A549 (cell line): ENCODE measurements at regions not wholly inside any gene's neighbourhood (a gene's known extent, or its start where the extent isn't known, plus 50 kb on each side); places are given as distances from the start of the nearest gene placed in this dataset.

Source experiments
- ATAC-seq, 2 experiments: fragments of 200-7000 bp in 1 of 2; fragments of >200 bp in 1 of 2; cut with Nextera tagmentation in 1 of 2; cut with Tn5 transposase in 1 of 2; 3 replicates each; pipeline versions ENCODE4 v1.8.0 to v1.9.1; 2018 to 2020; ENCODE audit warnings: mild to moderate bottlenecking in 1 of 2, moderate library complexity in 1 of 2
- CTCF ChIA-PET: fragments of 300-600 bp; sonication (Branson Sonifier 250); formaldehyde crosslinking; extraction: SDS; loops from one replicate; lab custom pipeline; 2021; ENCODE audit warnings: antibody characterized with exemption, inconsistent platforms; lab: Yijun Ruan, JAX
- POLR2A ChIA-PET: fragments of 350-600 bp; formaldehyde crosslinking; extraction: SDS; loops from one replicate; lab custom pipeline; 2021; ENCODE audit warnings: antibody characterized with exemption, inconsistent platforms; lab: Yijun Ruan, JAX
- DNase-seq, 2 experiments: peaks; one replicate each; pipeline versions ENCODE4 v3.0.0 to v3.0.0-alpha.2; 2011 to 2016; ENCODE audit warnings: low read depth in 1 of 2, low spot score in 1 of 2
- FAIRE-seq: peaks from 2 replicates; lab custom pipeline; 2011; peaks lifted over from hg19 to GRCh38; lab: Jason Lieb, UNC
- H3K27ac ChIP-seq, 2 experiments: fragments of >200 bp; sonication (Bioruptor Twin); formaldehyde crosslinking; 3 replicates each; pipeline ENCODE4 v1.5.1; 2016 to 2017
- H3K4me1 ChIP-seq: fragments of >200 bp; sonication (Bioruptor Twin); formaldehyde crosslinking; 3 replicates; pipeline ENCODE4 v1.6.1; 2016
- H3K4me2 ChIP-seq: fragments of >200 bp; sonication (Bioruptor Twin); formaldehyde crosslinking; 3 replicates; pipeline ENCODE4 v1.6.1; 2016
- H3K4me3 ChIP-seq: fragments of >200 bp; sonication (Bioruptor Twin); formaldehyde crosslinking; 3 replicates; pipeline ENCODE4 v1.5.1; 2016
- H3K9me3 ChIP-seq: fragments of >200 bp; sonication (Bioruptor Twin); formaldehyde crosslinking; 3 replicates; pipeline ENCODE4 v1.6.1; 2016
- BHLHE40 ChIP-seq: IDR thresholded peaks from 2 replicates; pipeline ENCODE4 v1.6.1; 2012; ENCODE audit warnings: low read depth, low read length, inconsistent platforms
- CHD2 ChIP-seq: fragments of 150-350 bp; IDR thresholded peaks from 2 replicates; pipeline ENCODE4 v1.6.1; 2014; ENCODE audit warnings: low read length; ENCODE audit not compliant: partially characterized antibody
- FOSL2 ChIP-seq, 2 experiments: fragments of 450-650 bp in 1 of 2; fragments of >200 bp in 1 of 2; sonication (Bioruptor Twin) in 1 of 2; formaldehyde crosslinking; IDR thresholded peaks; 2 replicates each; pipeline versions ENCODE4 v1.5.0 to v1.6.1; 2016 to 2020; ENCODE audit warnings: mild to moderate bottlenecking in 1 of 2, moderate library complexity in 1 of 2
- FOXS1 ChIP-seq: fragments of 250-450 bp; sonication (Bioruptor Pico); IDR thresholded peaks from 2 replicates; pipeline ENCODE4 v1.5.0; 2020; ENCODE audit warnings: mild to moderate bottlenecking, moderate library complexity
- HDAC2 ChIP-seq: fragments of 200-600 bp; sonication (generic); IDR thresholded peaks from 2 replicates; pipeline ENCODE4 v1.6.1; 2016
- HOXA7 ChIP-seq: fragments of 250-450 bp; sonication (Bioruptor Pico); IDR thresholded peaks from 2 replicates; pipeline ENCODE4 v1.5.0; 2020; ENCODE audit warnings: mild to moderate bottlenecking, moderate library complexity
- HOXB5 ChIP-seq: fragments of 250-450 bp; sonication (Bioruptor Pico); IDR thresholded peaks from 2 replicates; pipeline ENCODE4 v1.5.0; 2020; ENCODE audit warnings: mild to moderate bottlenecking, moderate library complexity
- JUN ChIP-seq, 2 experiments: fragments of >200 bp; sonication (Bioruptor Twin); formaldehyde crosslinking; IDR thresholded peaks; 2 replicates in 1 of 2; 3 replicates in 1 of 2; pipeline ENCODE4 v1.6.1; 2016 to 2017
- JUNB ChIP-seq: fragments of >200 bp; sonication (Bioruptor Twin); formaldehyde crosslinking; IDR thresholded peaks from 2 replicates; pipeline ENCODE4 v1.6.1; 2016
- MAFK ChIP-seq: fragments of 450-650 bp; IDR thresholded peaks from 2 replicates; pipeline ENCODE4 v1.6.1; 2014; ENCODE audit not compliant: partially characterized antibody
- NFE2L2 ChIP-seq: fragments of 150-350 bp; conservative IDR thresholded peaks from 2 replicates; pipeline ENCODE4 v1.6.1; 2014; ENCODE audit warnings: low read length
- PHF8 ChIP-seq: fragments of 200-600 bp; sonication (generic); IDR thresholded peaks from 2 replicates; pipeline ENCODE4 v1.6.1; 2016; ENCODE audit warnings: low read depth, mild to moderate bottlenecking, antibody characterized with exemption, moderate library complexity, borderline replicate concordance
- POLR2A ChIP-seq: IDR thresholded peaks from 2 replicates; pipeline ENCODE4 v1.6.1; 2012; ENCODE audit warnings: mild to moderate bottlenecking, low read length
- RAD21 ChIP-seq, 2 experiments: fragments of >200 bp in 1 of 2; sonication (Bioruptor Twin) in 1 of 2; formaldehyde crosslinking in 1 of 2; IDR thresholded peaks in 1 of 2; conservative IDR thresholded peaks in 1 of 2; 2 replicates in 1 of 2; 3 replicates in 1 of 2; pipeline ENCODE4 v1.6.1; 2012 to 2018; ENCODE audit warnings: inconsistent platforms in 1 of 2
- RCOR1 ChIP-seq: fragments of 150-350 bp; IDR thresholded peaks from 2 replicates; pipeline ENCODE4 v1.6.1; 2014; ENCODE audit warnings: antibody characterized with exemption, low read length, low read depth
- RNF2 ChIP-seq: fragments of 200-600 bp; sonication (generic); IDR thresholded peaks from 2 replicates; pipeline ENCODE4 v1.6.1; 2016; ENCODE audit warnings: low read depth, mild to moderate bottlenecking, antibody characterized with exemption, moderate library complexity, borderline replicate concordance
- SMC3 ChIP-seq: fragments of >200 bp; sonication (Bioruptor Twin); formaldehyde crosslinking; IDR thresholded peaks from 3 replicates; pipeline ENCODE4 v1.6.1; 2018; ENCODE audit warnings: inconsistent platforms
- SREBF2 ChIP-seq: fragments of 450-650 bp; IDR thresholded peaks from 2 replicates; pipeline ENCODE4 v1.6.1; 2014; ENCODE audit warnings: mild to moderate bottlenecking, moderate library complexity
- TFCP2L1 ChIP-seq: fragments of 250-450 bp; sonication (Bioruptor Pico); IDR thresholded peaks from 2 replicates; pipeline ENCODE4 v1.5.0; 2021; ENCODE audit warnings: mild to moderate bottlenecking
- ZC3H11A ChIP-seq: fragments of 450-650 bp; IDR thresholded peaks from 2 replicates; pipeline ENCODE4 v1.6.1; 2014; ENCODE audit warnings: antibody characterized with exemption, mild to moderate bottlenecking
- ZFP36 ChIP-seq: fragments of 450-650 bp; IDR thresholded peaks from 2 replicates; pipeline ENCODE4 v1.6.1; 2014; ENCODE audit warnings: borderline replicate concordance; ENCODE audit not compliant: partially characterized antibody
- ZNF302 ChIP-seq: fragments of 250-450 bp; sonication (Bioruptor Pico); IDR thresholded peaks from 2 replicates; pipeline ENCODE4 v1.9.0; 2021; ENCODE audit warnings: inconsistent platforms, mild to moderate bottlenecking, moderate library complexity
- WGBS: methylation state at CpG from one replicate; pipeline ENCODE4 v1.1.6; 2017; ENCODE audit errors: missing lambda C conversion rate; 5-methylcytosine and 5-hydroxymethylcytosine counted together
- TF ChIP-seq, protein P1 (sequence below): fragments of 250-450 bp; sonication (Bioruptor Pico); IDR thresholded peaks from 2 replicates; pipeline ENCODE4 v1.5.0; 2020; ENCODE audit warnings: low read depth, mild to moderate bottlenecking, moderate library complexity
- TF ChIP-seq, protein P2 (sequence below): IDR thresholded peaks from 2 replicates; pipeline ENCODE4 v1.6.1; 2012; ENCODE audit warnings: low read depth, borderline replicate concordance
- TF ChIP-seq, protein P3 (sequence below): fragments of >200 bp; sonication (Bioruptor Twin); formaldehyde crosslinking; IDR thresholded peaks from 2 replicates; pipeline ENCODE4 v1.6.1; 2016
- TF ChIP-seq, protein P4 (sequence below): IDR thresholded peaks from 2 replicates; pipeline ENCODE4 v1.6.1; 2012

DNA sequence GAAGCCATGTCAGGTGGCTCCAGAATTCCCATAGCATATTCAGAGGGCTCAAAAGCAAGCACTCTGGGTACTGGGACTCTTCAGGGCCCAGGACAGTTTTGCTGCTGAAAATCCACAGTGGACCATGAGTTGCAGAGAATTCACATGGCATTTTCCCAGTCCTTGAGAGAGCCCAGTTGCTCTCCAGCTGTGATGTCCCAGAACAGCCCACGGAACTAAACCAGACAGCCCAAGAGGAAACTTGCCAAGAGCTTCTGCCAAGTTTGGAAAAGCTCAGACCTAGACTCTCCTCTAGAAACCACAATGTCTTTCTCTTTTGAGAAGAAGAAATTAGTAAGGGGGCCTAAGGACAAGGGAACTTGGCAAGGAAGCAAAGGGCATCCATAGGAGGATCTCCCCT, 69.4 kb downstream of the RGS2 start:
- ATAC-seq: no peak
- Histone ChIP-seq H3K4me3 (no peak overlapping the region), H3K4me1 (no peaks in the 10 kb centered on the region), H3K4me2 (no peak overlapping the region), H3K27ac (no peak overlapping the region), H3K9me3 (peaks cover 12% of the 10 kb centered on the region)
- TF ChIP-seq, protein P1, sequence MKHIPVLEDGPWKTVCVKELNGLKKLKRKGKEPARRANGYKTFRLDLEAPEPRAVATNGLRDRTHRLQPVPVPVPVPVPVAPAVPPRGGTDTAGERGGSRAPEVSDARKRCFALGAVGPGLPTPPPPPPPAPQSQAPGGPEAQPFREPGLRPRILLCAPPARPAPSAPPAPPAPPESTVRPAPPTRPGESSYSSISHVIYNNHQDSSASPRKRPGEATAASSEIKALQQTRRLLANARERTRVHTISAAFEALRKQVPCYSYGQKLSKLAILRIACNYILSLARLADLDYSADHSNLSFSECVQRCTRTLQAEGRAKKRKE: no peak
- TF ChIP-seq SMC3 (no peak), RNF2 (no peak), FOXS1 (no peak), CHD2 (no peak), BHLHE40 (no peak), PHF8 (no peak), JUN (IDR thresholded peaks at IDR 0.05) (no peak), ZNF302 (no peak), TFCP2L1 (CRISPR knock-in tag) (no peak), HDAC2 (no peak), ZC3H11A (no peak), FOSL2 (IDR thresholded peaks at IDR 0.05) (no peak), FOSL2 (CRISPR knock-in tag; IDR thresholded peaks at IDR 0.05) (no peak), POLR2A (no peak), NFE2L2 (no peak)
- TF ChIP-seq, protein P2, sequence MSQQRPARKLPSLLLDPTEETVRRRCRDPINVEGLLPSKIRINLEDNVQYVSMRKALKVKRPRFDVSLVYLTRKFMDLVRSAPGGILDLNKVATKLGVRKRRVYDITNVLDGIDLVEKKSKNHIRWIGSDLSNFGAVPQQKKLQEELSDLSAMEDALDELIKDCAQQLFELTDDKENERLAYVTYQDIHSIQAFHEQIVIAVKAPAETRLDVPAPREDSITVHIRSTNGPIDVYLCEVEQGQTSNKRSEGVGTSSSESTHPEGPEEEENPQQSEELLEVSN: no peak
- TF ChIP-seq, protein P3, sequence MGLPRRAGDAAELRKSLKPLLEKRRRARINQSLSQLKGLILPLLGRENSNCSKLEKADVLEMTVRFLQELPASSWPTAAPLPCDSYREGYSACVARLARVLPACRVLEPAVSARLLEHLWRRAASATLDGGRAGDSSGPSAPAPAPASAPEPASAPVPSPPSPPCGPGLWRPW: no peak
- TF ChIP-seq, protein P4, sequence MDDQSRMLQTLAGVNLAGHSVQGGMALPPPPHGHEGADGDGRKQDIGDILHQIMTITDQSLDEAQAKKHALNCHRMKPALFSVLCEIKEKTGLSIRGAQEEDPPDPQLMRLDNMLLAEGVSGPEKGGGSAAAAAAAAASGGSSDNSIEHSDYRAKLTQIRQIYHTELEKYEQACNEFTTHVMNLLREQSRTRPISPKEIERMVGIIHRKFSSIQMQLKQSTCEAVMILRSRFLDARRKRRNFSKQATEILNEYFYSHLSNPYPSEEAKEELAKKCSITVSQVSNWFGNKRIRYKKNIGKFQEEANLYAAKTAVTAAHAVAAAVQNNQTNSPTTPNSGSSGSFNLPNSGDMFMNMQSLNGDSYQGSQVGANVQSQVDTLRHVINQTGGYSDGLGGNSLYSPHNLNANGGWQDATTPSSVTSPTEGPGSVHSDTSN: no peak
- no peak for FAIRE-seq
- WGBS: 71% methylated on average over 1 of the region's 1 CpG
- no peak for DNase-seq
- ChIA-PET POLR2A (no interaction called here), CTCF (no interaction called here)

DNA sequence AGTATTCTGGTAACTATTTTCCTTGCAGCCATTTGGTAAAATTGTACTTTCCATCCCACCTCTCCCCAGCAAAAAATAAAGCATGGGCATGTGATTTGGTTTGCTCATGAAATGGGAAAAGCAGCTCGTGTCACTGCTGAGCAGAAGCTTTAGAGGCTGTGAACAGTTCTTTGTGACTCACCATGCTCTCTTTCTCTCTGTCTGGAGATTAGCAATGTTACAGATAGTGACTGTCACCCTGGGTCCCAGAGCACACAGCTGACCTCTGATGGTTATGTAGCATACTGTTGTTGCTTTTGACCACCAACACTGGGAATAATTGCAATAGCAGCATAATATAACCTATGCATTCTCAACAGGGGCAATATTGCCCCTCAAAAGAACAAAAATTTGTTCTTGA, 70.6 kb downstream of the RGS2 start:
- H3K4me2 ChIP-seq: no peak overlapping the region
- H3K4me1 ChIP-seq: no peaks in the 10 kb centered on the region
- H3K27ac ChIP-seq: no peak overlapping the region
- FAIRE-seq: no peak
- POLR2A ChIA-PET: no interaction called here
- WGBS: 18% methylated on average over 1 of the region's 1 CpG
- H3K9me3 ChIP-seq: peaks cover 12% of the 10 kb centered on the region
- TF ChIP-seq FOXS1 (no peak), SREBF2 (no peak), MAFK (peak; percentile 2), ZFP36 (no peak), CHD2 (no peak), HOXA7 (CRISPR knock-in tag) (no peak), JUNB (no peak)
- CTCF ChIA-PET: interaction anchor here (0.6 kb wide), 1 partner anchor 440 kb away, joined by 3 read pairs; no protein-coding TSS in a partner anchor
- DNase-seq: no peak
- no peak overlapping the region for H3K4me3 ChIP-seq
- no peak for ATAC-seq

DNA sequence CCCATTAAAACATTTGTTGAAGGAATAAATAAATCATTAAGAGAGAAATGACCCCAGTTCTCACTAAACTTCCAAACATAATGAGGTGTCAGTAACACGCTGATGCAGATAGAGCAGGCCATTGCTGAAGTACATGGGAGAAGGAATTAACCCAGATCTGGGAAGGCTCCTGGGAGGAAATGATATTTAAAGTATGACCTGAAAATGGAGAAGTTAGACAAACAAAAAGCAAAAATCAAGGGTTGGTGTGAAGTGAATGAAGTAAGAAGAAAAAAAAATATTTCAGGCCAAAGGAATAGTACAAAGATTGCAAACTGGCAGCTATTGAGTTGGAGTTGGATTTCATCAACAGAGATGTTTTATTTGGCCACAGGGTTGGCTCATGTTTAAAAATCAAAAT, 71.4 kb downstream of the RGS2 start:
- CTCF ChIA-PET: no interaction called here
- 75% methylated on average over 1 of the region's 1 CpG for WGBS

More for the DNA sequence above, 71.4 kb downstream of the RGS2 start:
- Histone ChIP-seq H3K9me3 (peaks cover 10% of the 10 kb centered on the region), H3K4me3 (no peak overlapping the region), H3K4me1 (no peaks in the 10 kb centered on the region), H3K27ac (no peak overlapping the region), H3K4me2 (no peak overlapping the region)
- FAIRE-seq (no peak), ATAC-seq (no peak), DNase-seq (no peak)
- TF ChIP-seq HOXB5 (CRISPR knock-in tag) (no peak), RNF2 (no peak), BHLHE40 (no peak), RAD21 (conservative IDR thresholded peaks at IDR 0.05 in 1 of 2, IDR thresholded peaks at IDR 0.05 in 1 of 2) (no peak), RCOR1 (no peak)
- POLR2A ChIA-PET: no interaction called here
